ENCODE measurements at regions not wholly inside any gene's neighbourhood (a gene's known extent, or its start where the extent isn't known, plus 50 kb on each side); places are given as distances from the start of the nearest gene placed in this dataset.

DNA sequence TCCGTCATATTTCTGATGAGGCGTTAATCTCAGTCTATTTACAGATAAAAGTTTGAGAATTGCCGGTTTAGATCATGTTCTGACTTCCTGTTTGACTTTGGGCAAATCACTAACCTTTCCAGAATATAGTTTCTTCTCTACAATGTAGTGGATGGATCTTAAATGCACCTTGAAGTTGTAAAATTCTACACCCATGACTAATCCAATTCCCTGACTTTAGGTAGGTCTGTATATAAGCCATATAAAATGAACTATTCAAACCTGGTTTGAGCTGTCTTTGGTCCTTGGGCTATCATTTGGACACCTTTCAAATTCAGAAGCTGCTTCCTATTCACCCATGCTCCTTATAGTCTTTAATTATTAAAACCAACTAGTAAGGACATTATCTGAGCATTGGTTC, 52.2 kb upstream of the BLID start:
- Histone ChIP-seq H3K36me3 (ENCODE audit: control insufficient read depth in 5 of 5, insufficient read depth in 5 of 5, low read length in 5 of 5) (no peaks in the 10 kb centered on the region), H3K27ac (ENCODE audit: low read depth, low read length) (no peak overlapping the region), H3K4me3 (ENCODE audit: low read depth in 1 of 5, low read length in 5 of 5) (no peak overlapping the region), H3K4me1 (ENCODE audit: control insufficient read depth in 5 of 5, insufficient read depth in 5 of 5, low read length in 5 of 5) (no peaks in the 10 kb centered on the region), H3K9me3 (ENCODE audit: control insufficient read depth in 5 of 5, low read length in 5 of 5) (no peaks in the 10 kb centered on the region), H3K9ac (ENCODE audit: low read length in 5 of 5) (no peak overlapping the region), H3K27me3 (ENCODE audit: control insufficient read depth in 5 of 5, insufficient read depth in 4 of 5, low read length in 5 of 5) (no peaks in the 10 kb centered on the region)

DNA sequence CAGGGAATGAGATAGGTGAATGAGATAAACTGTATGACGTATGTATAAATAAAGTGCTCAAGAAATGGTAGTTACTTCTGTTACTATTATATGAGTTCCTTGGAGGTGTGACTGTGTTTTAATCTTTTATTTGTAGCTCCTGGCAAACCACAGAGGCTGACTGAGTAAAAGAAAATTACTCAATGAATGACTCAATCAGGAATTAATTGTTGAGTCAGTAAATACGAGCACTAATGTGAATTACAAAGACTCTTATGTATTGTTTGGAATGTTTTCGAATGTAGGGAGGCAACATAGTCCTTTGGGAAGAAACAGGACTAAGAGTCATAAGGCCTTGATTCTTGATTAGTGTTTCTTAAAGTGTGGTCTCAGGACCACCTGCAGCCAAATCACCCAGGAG, 51.1 kb upstream of the BLID start:
- Histone ChIP-seq H3K36me3 (ENCODE audit: control insufficient read depth in 5 of 5, insufficient read depth in 5 of 5, low read length in 5 of 5) (no peaks in the 10 kb centered on the region), H3K27me3 (ENCODE audit: control insufficient read depth in 5 of 5, insufficient read depth in 4 of 5, low read length in 5 of 5) (no peaks in the 10 kb centered on the region), H3K27ac (ENCODE audit: low read depth, low read length) (no peak overlapping the region), H3K9ac (ENCODE audit: low read length in 5 of 5) (no peak overlapping the region), H3K4me3 (ENCODE audit: low read depth in 1 of 5, low read length in 5 of 5) (no peak overlapping the region), H3K9me3 (ENCODE audit: control insufficient read depth in 5 of 5, low read length in 5 of 5) (no peaks in the 10 kb centered on the region), H3K4me1 (ENCODE audit: control insufficient read depth in 5 of 5, insufficient read depth in 5 of 5, low read length in 5 of 5) (no peaks in the 10 kb centered on the region)

DNA sequence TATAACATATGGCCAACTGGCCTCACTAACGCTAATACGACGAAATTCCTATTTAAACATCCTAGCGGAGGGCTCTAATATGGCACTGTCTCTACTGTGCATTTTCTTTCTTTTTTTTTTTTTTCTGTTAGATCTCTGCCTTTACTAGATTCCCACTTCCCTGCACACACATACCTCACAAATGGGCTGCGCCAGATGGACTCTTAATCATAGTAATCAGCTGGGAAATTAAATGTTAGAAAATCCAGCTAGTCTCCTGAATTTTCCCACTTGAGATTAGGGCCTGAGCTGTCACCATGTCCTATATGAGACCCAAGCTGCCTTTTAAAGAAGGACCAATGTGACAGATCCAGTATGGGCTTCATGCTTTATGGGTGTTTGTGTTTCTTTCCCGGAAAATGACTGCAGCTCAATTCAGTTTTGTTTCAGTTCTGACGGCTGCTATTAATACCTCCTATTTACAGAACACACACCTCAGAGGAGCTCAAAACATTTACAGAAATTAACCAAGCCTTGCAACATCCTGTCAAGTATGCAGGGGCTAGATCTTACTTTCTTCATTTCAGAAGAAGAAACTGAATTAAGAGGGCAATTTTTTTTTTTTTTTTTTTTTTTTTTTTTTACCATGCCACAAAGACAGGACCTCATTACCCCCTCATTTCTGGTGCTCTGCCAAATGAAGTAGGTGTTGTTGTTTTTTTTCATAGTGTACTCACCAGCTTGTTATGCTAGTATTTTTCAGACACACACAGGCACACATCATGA, 49.8 kb upstream of the BLID start:
- H3K9ac ChIP-seq (ENCODE audit: low read length in 5 of 5), result no peak overlapping the region
- H3K27ac ChIP-seq (ENCODE audit: low read depth, low read length), result no peak overlapping the region
- no peaks in the 10 kb centered on the region for H3K27me3 ChIP-seq (ENCODE audit: control insufficient read depth in 5 of 5, insufficient read depth in 4 of 5, low read length in 5 of 5)
- no peaks in the 10 kb centered on the region for H3K36me3 ChIP-seq (ENCODE audit: control insufficient read depth in 5 of 5, insufficient read depth in 5 of 5, low read length in 5 of 5)
- no peak overlapping the region for H3K4me3 ChIP-seq (ENCODE audit: low read depth in 1 of 5, low read length in 5 of 5)
- H3K4me1 ChIP-seq (ENCODE audit: control insufficient read depth in 5 of 5, insufficient read depth in 5 of 5, low read length in 5 of 5), result peaks cover 0 to 2% (median 0%) of the 10 kb centered on the region in 5 donors
- H3K9me3 ChIP-seq (ENCODE audit: control insufficient read depth in 5 of 5, low read length in 5 of 5), result no peaks in the 10 kb centered on the region
